ENCODE measurements at regions not wholly inside any gene's neighbourhood (a gene's known extent, or its start where the extent isn't known, plus 50 kb on each side); places are given as distances from the start of the nearest gene placed in this dataset.
A peak's percentile ranks its signal among the peaks of the same experiment; 100 is the strongest.

DNA sequence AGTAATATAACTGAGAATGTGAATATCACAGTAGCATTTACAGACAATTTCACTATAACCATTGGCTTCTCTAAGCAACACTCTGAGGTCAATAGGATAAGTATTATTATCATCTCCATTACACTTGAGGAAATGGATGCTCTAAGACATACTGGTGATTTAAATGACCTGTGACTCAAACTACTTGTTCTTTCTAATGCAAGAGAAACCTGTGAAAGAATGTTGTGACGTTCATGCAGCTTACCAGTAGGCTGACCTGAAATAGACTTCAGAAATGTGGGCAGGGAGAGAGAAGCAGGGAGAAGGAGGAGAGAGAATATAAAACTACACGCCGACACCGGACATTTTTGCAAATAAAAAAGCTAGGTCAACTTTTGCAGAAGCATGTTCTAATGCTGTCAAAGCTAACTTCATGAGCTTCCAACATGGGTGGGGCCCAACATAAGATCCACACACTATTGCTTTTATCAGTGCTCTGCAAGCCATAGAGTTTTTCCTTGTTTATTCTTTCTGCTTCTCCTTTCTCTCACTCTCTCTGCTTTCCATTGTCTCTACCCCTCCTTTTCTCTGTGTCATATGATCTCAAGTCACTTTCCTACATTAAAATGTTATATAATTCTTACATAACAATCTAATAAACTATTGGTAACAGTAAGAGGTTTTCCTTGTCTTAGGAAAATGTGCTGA, 217.6 kb upstream of the FN1 start:
- no peak overlapping the region for H3K9ac ChIP-seq (ENCODE audit: insufficient read depth in 1 of 2, low read depth in 2 of 2, low read length in 2 of 2)
- peak; percentile 61; the same call in 2 of the 3 replicates for ATAC-seq
- peak overlapping the region; percentile 38; the same call in 1 of the 2 replicates for H3K4me2 ChIP-seq (ENCODE audit: insufficient read depth, low read length)
- no peaks in the 10 kb centered on the region for H3K36me3 ChIP-seq (ENCODE audit: control insufficient read depth, insufficient read depth, low read length)
- peak; percentile 71 for FAIRE-seq
- H3K79me2 ChIP-seq (ENCODE audit: control insufficient read depth, insufficient read depth, low read length): no peaks in the 10 kb centered on the region
- H3K27me3 ChIP-seq (ENCODE audit: control insufficient read depth in 2 of 2, insufficient read depth in 2 of 2, low read length in 2 of 2): no peaks in the 10 kb centered on the region
- peaks cover 0 to 3% of the 10 kb centered on the region in 2 experiments; a peak in 2 of 5 replicates for H3K4me1 ChIP-seq (replicated peaks in 1 of 2; ENCODE audit: control insufficient read depth in 2 of 2, insufficient read depth in 2 of 2, low read length in 2 of 2)
- H3K27ac ChIP-seq (ENCODE audit: extremely low read depth, low read depth, low read length): no peak overlapping the region
- H3K9me1 ChIP-seq (ENCODE audit: control insufficient read depth, insufficient read depth, low read length): no peaks in the 10 kb centered on the region
- H2AFZ ChIP-seq (ENCODE audit: low read depth, low read length): peak overlapping the region; percentile 64; the same call in 1 of the 2 replicates
- no TSS peak for BruUV-seq (replicated peaks)
- 23% methylated on average over 2 of the region's 4 CpGs for WGBS (ENCODE audit: insufficient coverage, low coverage, missing lambda C conversion rate)
- DNase-seq (ENCODE audit: extremely low read depth in 1 of 4, low spot score in 3 of 4): peak in 1 of 4 experiments; percentile 25
- H4K20me1 ChIP-seq (replicated peaks; ENCODE audit: control insufficient read depth, insufficient read depth, low read length): no peaks in the 10 kb centered on the region
- CTCF ChIA-PET (ENCODE audit: low intra/inter-chr PET ratio): no interaction called here
- POLR2A ChIA-PET: no interaction called here
- H3K9me3 ChIP-seq (replicated peaks; ENCODE audit: control insufficient read depth, insufficient read depth, low read depth, low read length): no peaks in the 10 kb centered on the region
- no peak overlapping the region for H3K4me3 ChIP-seq
- in situ Hi-C loops (cut with MboI): no loop called here
- intact Hi-C loops (cut with micrococcal nuclease): no loop called here
- TF ChIP-seq C11orf30 (IDR thresholded peaks at IDR 0.05; ENCODE audit: low read depth) (0 out of 2 replicates have a peak, but pooled peaks have one; percentile 22), SMARCA4 (IDR thresholded peaks at IDR 0.05) (peak; percentile 17; the same call in 1 of the 2 replicates), PCBP1 (IDR thresholded peaks at IDR 0.05; ENCODE audit: low read depth, low read length, poor library complexity, severe bottlenecking) (no peak), FOXK2 (conservative IDR thresholded peaks at IDR 0.05 in 1 of 2, IDR thresholded peaks at IDR 0.05 in 1 of 2; ENCODE audit: low read depth in 2 of 2) (peak; percentile 40 to 55; a peak in 2 of 4 replicates), HEY1 (CRISPR knock-in tag; IDR thresholded peaks at IDR 0.05; ENCODE audit: borderline replicate concordance) (no peak), TBP (optimal IDR thresholded peaks at IDR 0.05; ENCODE audit: low read depth, low read length) (no peak), ZBTB7A (IDR thresholded peaks at IDR 0.05; ENCODE audit: borderline replicate concordance, control insufficient read depth, low read depth, low read length) (no peak), HDAC8 (tag; IDR thresholded peaks at IDR 0.05) (no peak), GTF2E2 (tag; IDR thresholded peaks at IDR 0.05) (no peak), DPF2 (IDR thresholded peaks at IDR 0.05) (peak; percentile 37; the same call in 1 of the 2 replicates), ESRRB (CRISPR knock-in tag; IDR thresholded peaks at IDR 0.05; ENCODE audit: borderline replicate concordance) (no peak)
- TF ChIP-seq, protein P1, sequence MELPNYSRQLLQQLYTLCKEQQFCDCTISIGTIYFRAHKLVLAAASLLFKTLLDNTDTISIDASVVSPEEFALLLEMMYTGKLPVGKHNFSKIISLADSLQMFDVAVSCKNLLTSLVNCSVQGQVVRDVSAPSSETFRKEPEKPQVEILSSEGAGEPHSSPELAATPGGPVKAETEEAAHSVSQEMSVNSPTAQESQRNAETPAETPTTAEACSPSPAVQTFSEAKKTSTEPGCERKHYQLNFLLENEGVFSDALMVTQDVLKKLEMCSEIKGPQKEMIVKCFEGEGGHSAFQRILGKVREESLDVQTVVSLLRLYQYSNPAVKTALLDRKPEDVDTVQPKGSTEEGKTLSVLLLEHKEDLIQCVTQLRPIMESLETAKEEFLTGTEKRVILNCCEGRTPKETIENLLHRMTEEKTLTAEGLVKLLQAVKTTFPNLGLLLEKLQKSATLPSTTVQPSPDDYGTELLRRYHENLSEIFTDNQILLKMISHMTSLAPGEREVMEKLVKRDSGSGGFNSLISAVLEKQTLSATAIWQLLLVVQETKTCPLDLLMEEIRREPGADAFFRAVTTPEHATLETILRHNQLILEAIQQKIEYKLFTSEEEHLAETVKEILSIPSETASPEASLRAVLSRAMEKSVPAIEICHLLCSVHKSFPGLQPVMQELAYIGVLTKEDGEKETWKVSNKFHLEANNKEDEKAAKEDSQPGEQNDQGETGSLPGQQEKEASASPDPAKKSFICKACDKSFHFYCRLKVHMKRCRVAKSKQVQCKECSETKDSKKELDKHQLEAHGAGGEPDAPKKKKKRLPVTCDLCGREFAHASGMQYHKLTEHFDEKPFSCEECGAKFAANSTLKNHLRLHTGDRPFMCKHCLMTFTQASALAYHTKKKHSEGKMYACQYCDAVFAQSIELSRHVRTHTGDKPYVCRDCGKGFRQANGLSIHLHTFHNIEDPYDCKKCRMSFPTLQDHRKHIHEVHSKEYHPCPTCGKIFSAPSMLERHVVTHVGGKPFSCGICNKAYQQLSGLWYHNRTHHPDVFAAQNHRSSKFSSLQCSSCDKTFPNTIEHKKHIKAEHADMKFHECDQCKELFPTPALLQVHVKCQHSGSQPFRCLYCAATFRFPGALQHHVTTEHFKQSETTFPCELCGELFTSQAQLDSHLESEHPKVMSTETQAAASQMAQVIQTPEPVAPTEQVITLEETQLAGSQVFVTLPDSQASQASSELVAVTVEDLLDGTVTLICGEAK (IDR thresholded peaks at IDR 0.05): no peak
- TF ChIP-seq, protein P1 (CRISPR knock-in tag; IDR thresholded peaks at IDR 0.05): no peak
- TF ChIP-seq, protein P2, sequence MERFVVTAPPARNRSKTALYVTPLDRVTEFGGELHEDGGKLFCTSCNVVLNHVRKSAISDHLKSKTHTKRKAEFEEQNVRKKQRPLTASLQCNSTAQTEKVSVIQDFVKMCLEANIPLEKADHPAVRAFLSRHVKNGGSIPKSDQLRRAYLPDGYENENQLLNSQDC (CRISPR knock-in tag; IDR thresholded peaks at IDR 0.05): no peak
